GM18909 (cell line): ENCODE measurements at regions not wholly inside any gene's neighbourhood (a gene's known extent, or its start where the extent isn't known, plus 50 kb on each side); places are given as distances from the start of the nearest gene placed in this dataset.
"Not testable (repeated sequence)": the region's sequence is repeated elsewhere in the genome, so short reads cannot be mapped to it uniquely, and the experiment has no call there.

ENCODE experiments used
- ATAC-seq: cut with Tn5 transposase; IDR thresholded peaks from one replicate; pipeline ENCODE4 v1.9.1; 2021; ENCODE audit warnings: mild to moderate bottlenecking; ENCODE audit not compliant: unreplicated experiment, poor library complexity

- ATAC-seq = peak; percentile 21
These were observed 1535.8 kb upstream of the PCDH10 start for GRCh38 chr4:131613086-131613823.

GRCh38 chr4:131613824-131614216 is 1535.3 kb upstream of the PCDH10 start:
- peak; percentile 56 for ATAC-seq

GRCh38 chr4:131632877-131633276 is 1516.2 kb upstream of the PCDH10 start:
- ATAC-seq = no peak

GRCh38 chr4:131635191-131635590 is 1513.9 kb upstream of the PCDH10 start:
- ATAC-seq = no peak

- no peak for ATAC-seq
These were observed 1510.3 kb upstream of the PCDH10 start for GRCh38 chr4:131638781-131639180.

- no peak for ATAC-seq
These were observed 1504.5 kb upstream of the PCDH10 start for GRCh38 chr4:131644619-131645018.

GRCh38 chr4:131649227-131649626 is 1499.9 kb upstream of the PCDH10 start:
- no peak for ATAC-seq

GRCh38 chr4:131650951-131651350 is 1498.1 kb upstream of the PCDH10 start:
- no peak for ATAC-seq

- ATAC-seq = not testable (repeated sequence)
These were observed 1465.8 kb upstream of the PCDH10 start for GRCh38 chr4:131683314-131683713.

- ATAC-seq = no peak
These were observed 1427.2 kb upstream of the PCDH10 start for GRCh38 chr4:131721883-131722282.

- not testable (repeated sequence) for ATAC-seq
These were observed 1426.0 kb upstream of the PCDH10 start for GRCh38 chr4:131723069-131723468.

- not testable (repeated sequence) for ATAC-seq
These were observed 1424.2 kb upstream of the PCDH10 start for GRCh38 chr4:131724847-131725246.

GRCh38 chr4:131725521-131725920 is 1423.6 kb upstream of the PCDH10 start:
- ATAC-seq = not testable (repeated sequence)

GRCh38 chr4:131726940-131727339 is 1422.2 kb upstream of the PCDH10 start:
- ATAC-seq = not testable (repeated sequence)

GRCh38 chr4:131727418-131727817 is 1421.7 kb upstream of the PCDH10 start:
- not testable (repeated sequence) for ATAC-seq

- not testable (repeated sequence) for ATAC-seq
These were observed 1419.9 kb upstream of the PCDH10 start for GRCh38 chr4:131729205-131729604.

GRCh38 chr4:131729716-131730398 is 1419.2 kb upstream of the PCDH10 start:
- ATAC-seq = not testable (repeated sequence)

GRCh38 chr4:131730574-131730973 is 1418.5 kb upstream of the PCDH10 start:
- not testable (repeated sequence) for ATAC-seq

- not testable (repeated sequence) for ATAC-seq
These were observed 1417.0 kb upstream of the PCDH10 start for GRCh38 chr4:131732034-131732630.

- not testable (repeated sequence) for ATAC-seq
These were observed 1414.8 kb upstream of the PCDH10 start for GRCh38 chr4:131734321-131734720.

GRCh38 chr4:131734851-131735385 is 1414.2 kb upstream of the PCDH10 start:
- ATAC-seq = not testable (repeated sequence)
